HG03039 (cell line): ENCODE measurements at regions not wholly inside any gene's neighbourhood (a gene's known extent, or its start where the extent isn't known, plus 50 kb on each side); places are given as distances from the start of the nearest gene placed in this dataset.
"Not testable (repeated sequence)": the region's sequence is repeated elsewhere in the genome, so short reads cannot be mapped to it uniquely, and the experiment has no call there.

Experiments
- ATAC-seq: cut with Tn5 transposase; IDR thresholded peaks from one replicate; pipeline ENCODE4 v1.9.1; 2021; ENCODE audit warnings: mild to moderate bottlenecking, moderate library complexity; ENCODE audit not compliant: unreplicated experiment

GRCh38 chr3:163335429-163335828 lies 1742.9 kb downstream of the SI start:
- ATAC-seq, result no peak

- no peak for ATAC-seq
These were observed 1749.6 kb downstream of the SI start for GRCh38 chr3:163328680-163329079.

DNA sequence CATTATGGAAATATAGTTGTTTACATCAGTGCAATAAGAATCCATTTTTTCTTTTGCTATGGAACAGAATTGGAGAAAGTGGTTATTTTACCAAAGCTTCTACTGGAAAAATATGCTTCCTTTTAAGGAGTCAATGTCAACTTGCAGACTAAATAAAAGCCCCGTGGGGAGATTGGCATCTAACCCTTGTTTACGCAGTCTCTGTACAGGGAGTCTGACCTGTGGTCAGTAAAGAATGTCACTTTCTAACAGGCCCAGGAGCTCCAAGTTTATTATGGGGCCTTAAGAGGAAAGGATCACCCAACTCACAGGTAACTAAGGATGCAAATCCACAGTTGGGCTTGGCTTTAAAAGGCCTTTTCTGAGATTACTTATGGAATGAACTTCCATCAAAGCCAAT lies 1751.2 kb downstream of the SI start:
- no peak for ATAC-seq

DNA sequence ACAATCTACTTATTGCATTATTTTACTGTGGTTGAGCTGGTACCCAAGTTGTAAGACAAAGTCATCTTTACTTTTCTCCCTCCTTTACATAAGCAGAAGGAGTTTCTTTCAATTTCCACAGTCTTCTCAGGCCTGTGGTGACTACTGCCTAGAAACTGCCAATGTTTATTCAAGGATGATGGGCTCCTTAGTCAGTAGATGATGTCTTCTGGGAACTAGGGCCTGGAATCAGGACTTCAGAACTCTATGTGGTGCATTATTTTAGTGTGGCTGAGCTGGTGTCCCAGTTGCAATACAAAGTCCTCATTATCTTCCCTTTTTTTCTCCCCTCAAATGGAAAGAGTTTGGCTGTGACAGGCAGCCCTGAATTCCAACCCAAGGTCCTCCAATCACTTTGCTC lies 1762.5 kb downstream of the SI start:
- ATAC-seq, result no peak

DNA sequence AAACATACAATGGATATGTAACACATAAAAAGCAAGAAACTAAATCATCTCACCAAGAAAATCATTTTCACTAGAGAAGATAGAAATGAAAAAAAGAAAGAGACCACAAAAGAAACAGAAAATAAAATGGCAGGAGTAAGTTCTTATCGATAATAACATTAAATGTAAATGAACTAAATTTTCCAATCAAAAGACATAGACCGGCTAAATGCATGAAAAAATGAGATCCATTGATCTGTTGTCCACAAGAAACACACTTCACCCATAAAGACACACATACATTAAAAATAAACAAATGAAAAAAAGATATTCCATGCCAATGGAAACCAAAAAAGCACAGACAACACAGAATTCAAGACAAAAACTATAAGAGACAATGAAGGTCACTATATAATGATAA lies 1771.9 kb downstream of the SI start:
- no peak for ATAC-seq

- ATAC-seq, result no peak
These were observed 1777.1 kb downstream of the OTOL1 start for GRCh38 chr3:163273694-163274093.

GRCh38 chr3:163266731-163267130 lies 1770.1 kb downstream of the OTOL1 start:
- no peak for ATAC-seq

GRCh38 chr3:163261618-163262017 lies 1765.0 kb downstream of the OTOL1 start:
- ATAC-seq, result no peak

DNA sequence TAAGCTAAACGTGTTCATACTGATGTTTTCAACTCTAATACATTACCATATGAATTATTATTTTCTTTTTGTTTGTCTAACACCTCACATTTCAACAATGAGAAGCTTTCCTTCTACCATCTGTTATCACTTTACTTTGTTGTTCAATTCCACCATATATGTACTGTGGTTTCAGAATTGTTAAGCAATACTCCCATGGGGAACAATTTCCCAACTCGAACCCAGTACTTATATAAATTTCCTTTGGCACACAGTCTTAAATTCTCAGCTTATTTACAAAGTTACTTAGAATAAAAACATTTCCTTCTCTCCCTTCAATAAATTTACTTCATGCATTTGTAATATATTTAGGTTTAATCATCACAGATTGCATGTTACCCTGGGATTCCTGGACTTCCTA lies 1764.4 kb downstream of the OTOL1 start:
- ATAC-seq, result no peak

GRCh38 chr3:163218336-163218735 lies 1721.7 kb downstream of the OTOL1 start:
- ATAC-seq, result no peak

GRCh38 chr3:163213838-163214237 lies 1717.2 kb downstream of the OTOL1 start:
- ATAC-seq, result no peak

DNA sequence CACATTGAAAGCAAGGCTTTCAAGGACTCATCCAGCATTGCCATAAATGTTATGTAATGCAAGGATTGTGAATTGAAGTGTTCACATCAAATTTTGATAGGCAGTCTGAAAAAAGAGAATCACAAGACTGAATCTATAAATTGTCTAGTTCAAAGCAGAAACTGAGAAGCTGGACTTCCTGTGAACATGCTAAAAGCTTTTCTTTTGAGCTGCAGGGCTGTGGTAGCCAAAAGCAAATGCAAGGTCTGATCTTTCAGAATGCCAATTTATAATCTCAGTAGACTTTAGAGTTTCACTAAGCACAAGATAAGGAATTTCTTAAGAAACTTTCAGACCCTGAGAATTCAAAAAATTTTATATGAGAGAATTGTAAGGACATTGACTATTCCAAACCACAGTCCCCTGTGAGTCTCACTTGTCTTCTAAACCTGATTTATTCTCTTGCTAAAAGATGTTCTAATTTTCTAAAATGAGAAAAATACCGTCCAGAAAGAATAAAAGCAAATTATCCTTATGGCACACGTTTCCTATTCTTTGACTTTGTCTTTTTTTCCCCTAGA lies 1700.3 kb downstream of the OTOL1 start:
- no peak for ATAC-seq

GRCh38 chr3:163196245-163196644 lies 1699.6 kb downstream of the OTOL1 start:
- no peak for ATAC-seq

- ATAC-seq, result no peak
These were observed 1689.2 kb downstream of the OTOL1 start for GRCh38 chr3:163185721-163186350.

- no peak for ATAC-seq
These were observed 1679.4 kb downstream of the OTOL1 start for GRCh38 chr3:163175970-163176369.

DNA sequence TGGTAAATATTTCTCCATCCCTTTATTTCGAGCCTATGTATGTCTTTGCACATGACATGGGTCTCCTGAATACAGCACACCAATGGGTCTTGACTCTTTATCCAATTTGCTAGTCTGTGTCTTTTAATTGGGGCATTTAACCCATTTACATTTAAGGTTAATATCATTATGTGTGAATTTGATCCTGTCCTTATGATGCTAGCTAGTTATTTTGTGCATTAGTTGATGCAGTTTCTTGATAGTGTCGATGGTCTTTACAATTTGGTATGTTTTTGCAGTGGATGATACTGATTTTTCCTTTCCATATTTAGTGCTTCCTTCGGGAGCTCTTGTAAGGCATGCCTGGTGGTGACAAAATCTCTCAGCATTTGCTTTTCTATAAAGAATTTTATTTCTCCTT lies 1675.9 kb downstream of the OTOL1 start:
- ATAC-seq, result not testable (repeated sequence)

DNA sequence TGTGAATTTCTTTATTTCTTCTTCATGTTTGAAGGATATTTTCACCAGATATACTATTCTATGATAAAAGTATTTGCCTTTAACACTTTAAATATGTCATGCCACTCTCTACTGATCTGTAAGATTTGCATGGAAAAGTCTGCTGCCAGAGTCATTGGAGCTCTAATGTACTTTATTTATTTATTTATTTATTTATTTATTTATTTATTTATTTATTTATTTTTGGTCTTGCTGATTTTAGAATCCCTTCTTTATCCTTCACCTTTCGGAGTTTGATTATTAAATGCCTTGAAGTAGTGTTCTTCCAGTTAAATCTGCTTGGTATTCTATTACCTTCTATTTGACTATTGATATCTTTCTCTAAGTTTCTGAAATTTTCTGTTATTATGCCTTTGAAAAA lies 1669.6 kb downstream of the OTOL1 start:
- no peak for ATAC-seq

DNA sequence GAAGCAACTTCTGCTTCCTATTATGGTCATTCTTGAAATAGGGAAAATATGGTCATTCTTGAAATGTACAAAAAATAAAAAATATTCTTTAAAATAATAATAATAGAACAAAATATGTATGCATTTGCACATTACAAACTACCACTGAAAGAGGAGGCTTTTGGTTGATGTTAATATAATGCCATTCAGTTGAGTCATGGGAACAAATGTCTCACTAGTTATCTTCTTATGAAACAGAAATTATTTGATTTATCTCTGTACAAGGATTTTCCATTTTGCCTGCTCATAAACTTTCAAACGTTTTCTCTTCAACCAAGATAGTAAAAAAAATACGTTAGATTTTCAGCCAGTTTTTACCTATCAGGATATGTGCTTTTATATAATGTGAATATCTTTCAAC lies 1662.7 kb downstream of the OTOL1 start:
- ATAC-seq, result no peak

GRCh38 chr3:163139600-163139999 lies 1643.0 kb downstream of the OTOL1 start:
- ATAC-seq, result no peak

DNA sequence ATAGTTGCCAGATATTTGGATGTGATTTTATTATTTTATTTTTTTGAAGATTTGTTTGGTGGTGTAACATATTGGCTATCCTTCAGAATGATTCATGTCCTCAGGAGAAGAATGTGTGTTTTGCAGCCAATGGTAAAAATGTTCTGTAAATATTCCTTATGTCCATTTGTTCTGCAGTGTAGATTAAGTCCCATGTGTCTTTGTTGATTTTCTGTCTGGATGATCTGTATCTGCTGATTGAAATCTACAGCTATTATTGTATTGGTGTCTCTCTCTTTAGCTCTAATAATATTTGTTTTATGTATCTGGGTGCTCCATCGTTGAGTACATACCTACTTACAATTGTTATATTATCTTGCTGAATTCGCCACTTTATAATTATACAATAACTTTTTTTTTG lies 1641.7 kb downstream of the OTOL1 start:
- no peak for ATAC-seq

GRCh38 chr3:163132111-163132510 lies 1635.5 kb downstream of the OTOL1 start:
- ATAC-seq, result no peak

GRCh38 chr3:163129287-163129686 lies 1632.7 kb downstream of the OTOL1 start:
- no peak for ATAC-seq

GRCh38 chr3:163126115-163126514 lies 1629.5 kb downstream of the OTOL1 start:
- no peak for ATAC-seq
